Esophagus (tissue), 2 donors: ENCODE measurements at regions not wholly inside any gene's neighbourhood (a gene's known extent, or its start where the extent isn't known, plus 50 kb on each side); places are given as distances from the start of the nearest gene placed in this dataset.

ENCODE experiments used
- H3K27ac ChIP-seq, 2 donors: one replicate each; pipeline ENCODE4 v1.5.1; 2013; ENCODE audit warnings: low read depth in 2 of 2, mild to moderate bottlenecking in 2 of 2, inconsistent platforms in 1 of 2, low read length in 1 of 2, moderate library complexity in 1 of 2
- H3K27me3 ChIP-seq, 2 donors: one replicate each; pipeline ENCODE4 v1.6.1; 2013; ENCODE audit warnings: low read length in 2 of 2, control low read depth in 1 of 2, mild to moderate bottlenecking in 1 of 2; ENCODE audit not compliant: insufficient read depth in 2 of 2, control insufficient read depth in 1 of 2
- H3K36me3 ChIP-seq, 2 donors: one replicate each; pipeline ENCODE4 v1.6.1; 2013; ENCODE audit warnings: low read length in 1 of 2; ENCODE audit not compliant: control insufficient read depth in 2 of 2, insufficient read depth in 2 of 2
- H3K4me1 ChIP-seq, 2 donors: one replicate each; pipeline ENCODE4 v1.6.1; 2013; ENCODE audit warnings: low read length in 1 of 2; ENCODE audit not compliant: control insufficient read depth in 2 of 2, insufficient read depth in 2 of 2
- H3K4me3 ChIP-seq, 2 donors: one replicate each; pipeline ENCODE4 v1.5.1; 2013; ENCODE audit warnings: low read length in 2 of 2, mild to moderate bottlenecking in 2 of 2, low read depth in 1 of 2, moderate library complexity in 1 of 2
- H3K9me3 ChIP-seq, 2 donors: one replicate each; pipeline ENCODE4 v1.6.1; 2013; ENCODE audit warnings: mild to moderate bottlenecking in 2 of 2, low read depth in 1 of 2, low read length in 1 of 2, moderate library complexity in 1 of 2; ENCODE audit not compliant: control insufficient read depth in 2 of 2, insufficient read depth in 1 of 2
- WGBS, 2 donors: extraction: QIAGEN DNeasy Blood & Tissue Kit; methylation state at CpG; one replicate each; pipeline ENCODE4 v1.1.7; 2013; 5-methylcytosine and 5-hydroxymethylcytosine counted together
- donor health status: healthy with polysubstance abuse.
- donor health status: Bipolar disorder and iron deficiency.

GRCh38 chr6:222468-222867 lies 69.8 kb upstream of the DUSP22 start:
- no peaks in the 10 kb centered on the region for H3K36me3 ChIP-seq
- no peaks in the 10 kb centered on the region for H3K9me3 ChIP-seq
- no peak overlapping the region for H3K27ac ChIP-seq
- 91 to 92% methylated on average over 5 of the region's 5 CpGs for WGBS, 2 donors
- H3K4me1 ChIP-seq: peaks cover 3 to 9% of the 10 kb centered on the region in 2 donors
- H3K4me3 ChIP-seq: no peak overlapping the region
- H3K27me3 ChIP-seq: no peaks in the 10 kb centered on the region

GRCh38 chr6:223136-223535 lies 69.2 kb upstream of the DUSP22 start:
- Histone ChIP-seq H3K9me3 (no peaks in the 10 kb centered on the region), H3K4me1 (peaks cover 3 to 9% of the 10 kb centered on the region in 2 donors), H3K27me3 (no peaks in the 10 kb centered on the region), H3K4me3 (no peak overlapping the region), H3K36me3 (no peaks in the 10 kb centered on the region), H3K27ac (no peak overlapping the region)
- 73 to 74% methylated on average over 9 of the region's 9 CpGs for WGBS, 2 donors

DNA sequence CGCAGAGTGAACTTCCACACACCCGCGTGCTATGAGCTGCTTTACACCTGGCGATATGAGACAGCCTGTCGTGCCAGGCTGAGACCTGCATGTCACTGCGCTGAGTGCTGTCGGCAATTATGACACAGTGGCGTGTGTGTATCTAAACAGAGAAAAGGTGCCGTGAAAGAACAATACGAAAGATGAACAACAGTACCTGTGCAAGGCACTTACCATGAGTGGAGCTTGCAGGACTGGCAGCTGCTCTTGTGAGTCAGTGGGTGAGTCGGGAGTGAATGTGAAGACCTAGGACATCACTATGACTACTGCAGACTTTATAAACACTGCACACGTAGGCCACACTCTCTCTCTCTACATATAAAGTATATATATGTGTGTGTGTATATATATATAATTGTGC lies 68.5 kb upstream of the DUSP22 start:
- H3K9me3 ChIP-seq: no peaks in the 10 kb centered on the region
- 64 to 77% methylated on average over 12 of the region's 12 CpGs for WGBS, 2 donors
- no peak overlapping the region for H3K27ac ChIP-seq
- no peaks in the 10 kb centered on the region for H3K36me3 ChIP-seq
- H3K4me3 ChIP-seq: no peak overlapping the region
- H3K27me3 ChIP-seq: no peaks in the 10 kb centered on the region
- H3K4me1 ChIP-seq: peaks cover 3 to 9% of the 10 kb centered on the region in 2 donors

DNA sequence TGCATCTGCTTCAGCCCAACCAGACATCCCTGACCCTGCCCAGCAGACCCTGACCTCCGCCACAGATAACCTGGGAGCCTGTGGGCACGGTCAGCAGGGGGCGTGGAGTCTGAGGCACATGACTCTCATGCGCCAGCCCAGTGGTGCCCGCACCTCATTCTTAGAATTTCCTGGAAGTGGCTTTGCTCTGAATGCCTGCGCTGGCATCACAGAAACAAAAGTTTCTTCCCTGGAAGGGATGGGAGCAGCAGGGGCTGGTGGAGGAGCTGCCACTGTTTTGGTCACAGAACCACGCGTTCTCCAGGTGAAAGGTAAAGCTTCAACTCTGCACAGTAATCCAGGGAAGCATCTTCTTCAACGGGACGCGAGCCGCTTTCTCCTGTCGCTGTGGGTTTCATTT lies 67.9 kb upstream of the DUSP22 start:
- Histone ChIP-seq H3K4me1 (peaks cover 3 to 9% of the 10 kb centered on the region in 2 donors), H3K27me3 (no peaks in the 10 kb centered on the region), H3K4me3 (no peak overlapping the region), H3K36me3 (no peaks in the 10 kb centered on the region), H3K27ac (peak overlapping the region; percentile 51 to 76), H3K9me3 (no peaks in the 10 kb centered on the region)
- 95% methylated on average over 13 of the region's 13 CpGs for WGBS, 2 donors

DNA sequence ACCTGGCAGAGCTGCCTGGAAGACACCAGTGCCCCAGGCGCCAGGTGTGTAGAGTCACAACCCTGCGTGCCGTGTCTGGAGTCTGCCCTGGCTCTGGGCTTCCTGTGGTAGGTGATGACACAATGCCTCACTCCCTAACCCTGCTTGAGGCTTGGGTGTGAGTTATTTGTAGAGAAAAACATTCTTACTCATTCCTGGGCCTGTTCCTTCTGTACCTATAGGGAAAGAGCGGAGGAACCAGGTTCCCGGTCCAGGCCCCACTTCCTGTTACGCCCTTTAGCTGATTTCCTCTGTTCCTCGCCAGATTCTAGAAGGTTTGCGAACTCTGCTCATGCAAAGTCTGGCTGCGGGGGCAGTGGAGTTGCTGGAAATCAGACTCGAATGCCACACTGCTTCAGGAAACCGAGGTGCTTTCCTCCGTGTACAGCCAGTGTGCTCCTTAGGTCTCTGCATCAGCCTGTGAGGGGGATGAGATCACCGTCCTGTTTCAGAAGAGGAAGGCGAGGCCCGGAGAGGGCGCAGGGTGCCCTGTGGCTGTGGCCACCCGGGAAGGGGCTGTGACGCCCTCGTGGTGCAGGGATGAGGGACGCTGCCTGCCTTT lies 67.1 kb upstream of the DUSP22 start:
- Histone ChIP-seq H3K4me1 (peaks cover 3 to 9% of the 10 kb centered on the region in 2 donors), H3K27me3 (no peaks in the 10 kb centered on the region), H3K36me3 (no peaks in the 10 kb centered on the region), H3K9me3 (no peaks in the 10 kb centered on the region), H3K27ac (peak overlapping the region; percentile 51 to 76), H3K4me3 (no peak overlapping the region)
- WGBS, 2 donors: 56 to 62% methylated on average over 20 of the region's 20 CpGs

- 90 to 93% methylated on average over 16 to 17 of the region's 17 CpGs for WGBS, 2 donors
- no peaks in the 10 kb centered on the region for H3K27me3 ChIP-seq
- no peak overlapping the region for H3K4me3 ChIP-seq
- no peaks in the 10 kb centered on the region for H3K36me3 ChIP-seq
- H3K9me3 ChIP-seq: no peaks in the 10 kb centered on the region
- H3K27ac ChIP-seq: peak overlapping the region in 1 of 2 donors; percentile 76
- peaks cover 3 to 9% of the 10 kb centered on the region in 2 donors for H3K4me1 ChIP-seq
Measured at GRCh38 chr6:225907-226306, 66.4 kb upstream of the DUSP22 start.

GRCh38 chr6:226516-227073 lies 65.7 kb upstream of the DUSP22 start:
- no peaks in the 10 kb centered on the region for H3K9me3 ChIP-seq
- peaks cover 3 to 9% of the 10 kb centered on the region in 2 donors for H3K4me1 ChIP-seq
- H3K4me3 ChIP-seq: no peak overlapping the region
- 94 to 97% methylated on average over 6 of the region's 6 CpGs for WGBS, 2 donors
- no peak overlapping the region for H3K27ac ChIP-seq
- H3K36me3 ChIP-seq: no peaks in the 10 kb centered on the region
- H3K27me3 ChIP-seq: no peaks in the 10 kb centered on the region

DNA sequence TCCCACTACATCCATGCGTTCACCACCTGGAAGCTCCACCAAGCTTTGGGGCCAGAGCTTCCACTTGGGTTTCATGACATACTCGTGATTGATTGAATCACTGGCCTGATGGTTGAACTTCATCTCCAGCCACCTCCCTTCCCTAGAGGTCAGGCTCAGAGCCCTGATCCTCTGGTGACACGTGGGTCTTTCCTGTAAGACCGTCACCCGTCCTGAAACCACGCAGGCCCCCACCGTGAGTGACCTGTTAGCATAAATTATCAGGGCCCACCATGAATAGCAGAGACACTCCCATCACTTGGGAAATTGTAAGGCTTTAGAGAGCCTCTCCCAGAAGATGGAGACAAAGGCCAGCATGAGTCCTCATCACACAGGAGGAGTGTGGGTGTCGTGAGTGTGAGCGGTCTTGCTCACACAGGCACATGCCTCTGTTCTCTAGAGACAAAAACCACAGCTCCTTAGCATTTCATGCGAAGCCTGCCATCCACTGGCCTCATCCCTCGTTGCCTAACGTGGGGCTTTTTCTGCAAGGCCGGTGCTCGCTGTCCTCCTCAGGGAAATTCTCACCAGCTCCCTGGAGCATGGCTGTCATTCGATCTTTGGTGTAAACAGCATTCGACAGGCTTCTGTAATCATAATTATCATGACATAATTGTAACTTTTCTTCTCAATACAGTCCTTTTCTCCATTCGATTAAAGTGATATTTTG lies 65.1 kb upstream of the DUSP22 start:
- H3K9me3 ChIP-seq: no peaks in the 10 kb centered on the region
- no peak overlapping the region for H3K4me3 ChIP-seq
- H3K36me3 ChIP-seq: no peaks in the 10 kb centered on the region
- peaks cover 3 to 9% of the 10 kb centered on the region in 2 donors for H3K4me1 ChIP-seq
- WGBS, 2 donors: 86 to 89% methylated on average over 17 of the region's 17 CpGs
- H3K27ac ChIP-seq: no peak overlapping the region
- H3K27me3 ChIP-seq: no peaks in the 10 kb centered on the region

GRCh38 chr6:227812-228338 lies 64.4 kb upstream of the DUSP22 start:
- Histone ChIP-seq H3K4me1 (peaks cover 3 to 9% of the 10 kb centered on the region in 2 donors), H3K4me3 (no peak overlapping the region), H3K27me3 (no peaks in the 10 kb centered on the region), H3K36me3 (no peaks in the 10 kb centered on the region), H3K9me3 (no peaks in the 10 kb centered on the region), H3K27ac (no peak overlapping the region)
- 75 to 82% methylated on average over 9 of the region's 9 CpGs for WGBS, 2 donors
